Fibroblast of skin of left quadriceps (primary cell): ENCODE measurements at regions not wholly inside any gene's neighbourhood (a gene's known extent, or its start where the extent isn't known, plus 50 kb on each side); places are given as distances from the start of the nearest gene placed in this dataset.

ENCODE experiments used
- DNase-seq, 2 experiments: peaks; one replicate each; pipeline ENCODE4 v3.0.0-alpha.2; 2013; ENCODE audit warnings: low read depth in 2 of 2

DNA sequence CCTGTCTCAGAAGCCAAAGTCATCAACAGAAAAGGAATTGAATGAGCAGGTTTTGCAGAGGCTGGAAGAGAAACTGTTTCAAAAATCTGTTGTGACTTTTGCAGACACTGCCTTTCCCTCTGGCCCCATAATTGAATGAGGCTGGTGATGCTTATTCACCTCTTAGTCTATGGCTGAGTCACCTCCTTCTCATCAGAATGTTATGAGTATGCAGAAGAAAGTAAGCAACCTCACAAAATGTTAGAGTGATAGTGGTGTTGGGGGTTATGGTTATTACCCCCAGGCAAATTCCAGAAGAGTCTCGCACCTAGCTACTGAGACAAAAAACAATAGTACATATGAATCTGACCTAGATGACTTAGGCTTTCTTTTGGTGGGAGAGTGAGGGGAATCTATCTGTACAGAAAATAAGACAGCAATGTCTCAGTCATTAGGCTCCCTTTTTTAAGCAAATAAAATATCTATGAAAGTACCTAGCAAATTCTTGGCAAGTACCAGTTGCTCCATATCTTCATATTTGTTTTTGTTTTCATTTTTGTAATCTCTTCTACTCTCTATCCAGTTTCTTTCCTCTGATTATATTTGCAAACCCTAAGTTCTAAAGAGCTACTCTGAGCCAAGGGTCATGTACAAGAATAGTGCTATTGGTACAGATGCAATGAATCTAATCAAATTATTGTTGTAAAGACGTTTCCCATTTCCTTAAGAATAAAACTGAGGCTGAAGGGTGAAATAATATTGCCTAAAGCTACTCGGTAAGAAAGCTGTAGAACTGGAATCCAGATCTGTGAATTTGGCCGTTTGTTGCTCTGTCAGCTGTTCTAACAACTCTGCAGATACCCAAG lies 498.1 kb upstream of the TNC start:
- DNase-seq: peak; percentile 92

DNA sequence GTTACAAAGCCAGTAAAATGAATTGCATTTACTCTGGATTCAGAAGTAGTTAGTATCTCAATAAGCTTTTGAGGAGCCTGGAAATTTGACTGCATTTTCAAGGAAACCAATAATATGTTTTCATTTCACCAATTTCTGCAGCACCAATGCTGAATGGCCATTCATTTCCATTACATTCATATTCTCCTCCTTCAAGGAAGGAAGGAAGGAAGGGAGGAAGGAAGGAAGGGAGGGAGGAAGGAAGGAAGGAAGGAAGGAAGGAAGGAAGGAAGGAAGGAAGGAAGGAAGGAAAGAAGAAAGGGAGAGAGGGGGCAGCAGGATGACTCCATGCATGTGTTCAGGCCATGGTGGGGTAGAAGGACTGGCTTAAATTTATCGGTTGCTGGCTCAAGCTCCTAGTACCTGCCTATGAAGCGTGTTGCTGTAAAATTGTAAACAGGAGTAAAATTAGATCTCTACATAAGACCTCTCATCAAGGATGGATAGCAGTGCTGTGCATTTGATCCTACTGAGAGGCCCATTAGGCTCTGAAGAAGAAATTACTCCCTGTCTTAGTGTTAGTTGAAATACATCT lies 498.8 kb upstream of the TNC start:
- DNase-seq: no peak

DNA sequence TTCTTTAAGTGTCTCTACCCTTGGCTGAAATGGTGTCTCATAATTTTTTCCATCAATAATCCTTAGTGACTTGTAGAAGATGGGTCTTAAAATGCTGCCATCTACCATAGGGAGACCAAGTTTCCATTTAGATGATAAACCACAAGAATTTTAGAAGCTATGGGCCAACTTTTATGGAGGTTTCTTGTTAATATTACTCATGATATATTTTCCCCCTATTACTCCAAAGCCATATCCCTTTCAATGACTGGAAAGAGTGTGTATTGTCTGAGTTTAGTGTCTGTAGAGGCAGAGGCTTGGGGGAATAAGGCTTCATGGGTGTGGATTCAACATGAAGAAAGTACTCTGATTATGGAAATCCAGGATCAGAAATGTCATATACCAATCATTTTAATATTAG lies 507.3 kb upstream of the TNC start:
- no peak for DNase-seq

DNA sequence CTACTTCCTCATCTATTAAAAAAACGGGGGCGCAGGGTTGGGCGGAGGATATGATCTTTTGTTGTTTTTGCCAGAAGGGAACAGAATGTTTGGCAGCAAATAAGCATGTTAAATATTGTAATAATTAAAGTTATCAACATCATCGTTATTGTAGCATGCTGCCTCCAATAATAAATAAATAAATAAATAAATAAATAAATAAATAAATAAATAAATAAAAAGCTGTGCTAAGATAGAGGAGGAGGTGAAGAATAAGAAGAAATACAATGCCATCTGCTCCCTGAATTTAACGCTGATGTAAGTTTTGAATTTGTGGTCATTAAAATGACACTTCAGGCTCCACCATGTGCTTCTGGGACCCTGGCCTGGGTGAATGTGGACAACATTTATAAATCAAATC lies 508.0 kb upstream of the TNC start:
- DNase-seq: no peak

DNA sequence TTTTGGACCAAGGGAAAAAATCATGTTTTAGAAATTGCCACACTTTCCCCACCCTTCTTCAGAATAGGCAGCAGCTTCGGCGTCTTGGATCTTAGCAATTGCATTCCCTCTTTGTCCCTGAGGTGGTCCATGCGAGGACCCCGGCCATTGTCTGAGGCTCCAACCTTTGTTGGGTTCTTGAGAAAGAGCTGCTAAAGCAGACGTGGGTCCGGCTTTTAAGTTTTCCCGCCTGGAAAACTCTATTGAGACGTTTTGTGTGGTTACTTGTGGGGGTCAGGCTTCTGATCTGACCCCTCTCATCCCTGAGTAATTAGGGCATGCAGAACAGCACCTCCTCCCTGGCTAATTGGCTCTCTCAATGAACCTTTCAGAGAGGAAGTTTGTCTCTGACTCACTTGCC lies 509.6 kb upstream of the TNC start:
- DNase-seq: no peak

DNA sequence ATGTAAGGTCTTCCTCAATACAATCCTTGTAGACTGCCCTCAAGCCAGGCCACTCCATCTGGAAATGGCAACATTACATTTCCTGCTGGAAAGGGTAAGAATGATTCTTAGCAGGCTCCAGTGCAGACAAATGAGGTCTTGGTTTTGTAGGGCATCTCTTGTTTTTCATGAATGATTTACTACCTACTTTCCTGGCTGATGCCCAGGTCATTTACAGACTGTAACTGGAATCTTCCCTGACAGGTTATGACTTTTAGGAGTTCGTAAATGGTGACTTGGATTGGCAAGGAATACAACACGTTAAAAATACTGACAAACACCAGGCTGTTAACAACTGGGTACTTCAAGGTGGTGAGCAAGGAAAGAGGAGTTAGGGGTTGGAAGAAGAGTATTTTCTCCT lies 510.5 kb upstream of the TNC start:
- no peak for DNase-seq

DNA sequence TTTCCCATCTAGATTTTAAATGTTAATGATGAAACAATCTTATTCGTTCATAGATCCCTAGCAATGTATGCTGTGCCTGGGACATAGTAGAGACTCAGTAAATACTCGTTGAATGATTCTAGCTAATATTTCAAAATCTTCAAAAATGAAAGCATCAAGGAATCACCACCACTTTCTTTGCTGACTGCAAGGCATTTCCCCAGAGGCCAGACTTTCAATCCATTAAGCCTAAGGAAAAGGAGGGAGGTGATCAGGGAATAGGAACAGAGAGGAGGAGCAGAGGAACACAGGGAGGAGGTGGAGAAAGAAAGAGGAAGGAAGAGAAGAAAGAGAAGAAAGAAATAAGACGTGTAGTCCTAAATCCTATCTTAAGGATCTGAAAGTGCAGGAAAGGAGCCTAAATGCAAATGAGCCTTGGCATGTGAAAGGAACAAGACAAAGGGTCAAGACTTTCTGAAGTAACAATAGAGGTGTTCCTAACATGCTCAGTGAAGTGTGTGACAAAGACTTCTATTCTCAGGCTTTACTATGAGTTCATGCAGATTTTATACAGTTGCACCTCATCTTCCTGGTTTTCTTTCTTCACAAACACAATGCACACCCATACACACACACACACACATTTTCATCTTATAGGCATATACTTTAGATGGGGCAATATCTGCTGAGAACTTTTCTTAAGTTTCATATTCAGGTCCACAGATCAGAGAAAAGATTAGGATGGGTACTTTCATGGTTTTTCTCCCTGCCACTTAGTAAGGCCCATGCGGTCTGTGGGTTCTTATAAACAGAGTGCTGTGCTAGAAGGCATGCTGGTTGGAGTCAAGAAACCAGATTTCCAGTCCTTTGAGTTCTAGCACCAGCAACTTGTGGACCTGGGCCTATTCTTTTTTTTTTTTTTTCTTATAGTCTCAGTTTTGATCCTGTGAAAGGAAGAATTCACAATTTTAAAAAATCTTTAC lies 512.2 kb upstream of the TNC start:
- no peak for DNase-seq

DNA sequence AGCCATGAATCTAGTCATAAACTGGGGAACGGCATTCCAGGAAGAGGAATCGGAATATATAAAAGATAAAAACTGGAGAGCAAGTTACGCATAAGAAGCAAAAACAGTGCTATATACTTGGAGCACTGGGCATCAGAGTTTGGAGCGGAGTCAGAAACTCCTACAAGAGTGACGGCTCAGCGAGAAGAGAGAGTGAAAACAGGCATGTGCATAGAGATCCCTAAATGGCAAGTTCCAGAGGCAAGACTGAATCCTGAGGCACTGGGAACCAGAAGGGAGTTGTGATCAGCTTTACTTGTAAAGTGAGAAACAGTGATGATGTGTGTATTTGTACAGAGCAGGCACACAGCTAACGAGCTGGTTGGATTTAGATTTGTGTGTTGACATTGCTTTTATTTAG lies 514.4 kb upstream of the TNC start:
- no peak for DNase-seq

DNA sequence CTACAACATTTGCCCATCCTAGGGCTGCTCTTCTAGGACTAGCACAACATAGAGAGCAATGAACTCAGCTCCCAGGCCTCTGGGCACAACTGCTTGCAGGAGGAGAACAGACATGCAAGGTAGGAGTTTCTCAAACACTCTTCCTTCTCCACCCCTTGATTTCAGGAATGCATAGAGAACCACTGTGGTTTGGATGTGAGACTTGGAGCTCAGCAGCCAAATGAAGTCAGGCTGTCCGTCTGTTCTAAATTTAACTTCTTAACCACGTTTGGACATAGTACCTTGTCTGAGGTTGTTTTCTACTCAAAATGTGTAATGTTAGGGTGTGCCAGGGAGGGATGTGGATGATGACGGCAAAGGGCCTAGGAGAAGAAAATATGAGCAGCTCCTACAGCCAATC lies 515.1 kb upstream of the TNC start:
- DNase-seq: peak; percentile 69 to 72

DNA sequence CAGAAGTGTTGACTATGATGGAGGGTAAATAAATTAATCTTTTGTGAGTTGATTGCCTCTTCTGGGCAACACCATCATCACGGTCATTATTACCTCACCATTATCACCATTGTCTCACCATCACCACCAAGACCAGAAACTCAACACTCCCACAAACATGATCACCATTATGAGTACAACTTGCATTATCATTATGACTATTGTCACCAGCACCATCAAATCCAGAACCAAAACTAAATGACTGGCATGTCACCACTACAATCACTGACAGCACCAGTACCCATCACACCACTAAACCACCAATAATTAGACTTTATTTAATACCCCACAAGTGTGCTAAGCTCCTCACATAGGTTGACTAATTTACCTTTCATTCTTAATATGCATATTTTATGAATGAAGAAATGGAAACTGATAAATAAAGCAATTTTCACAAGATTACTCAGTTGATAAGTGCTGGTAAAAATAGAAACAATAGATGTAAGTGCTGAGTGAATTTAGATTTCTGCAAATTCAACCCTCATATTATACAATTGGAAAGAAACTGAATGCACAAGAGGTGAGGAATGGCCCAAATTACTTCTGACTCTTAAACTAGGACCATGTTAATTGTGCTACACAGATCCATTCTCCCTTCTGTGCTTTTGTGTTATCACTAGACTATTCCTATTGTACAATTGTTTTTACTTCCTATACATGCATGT lies 517.8 kb upstream of the PAPPA start:
- no peak for DNase-seq

DNA sequence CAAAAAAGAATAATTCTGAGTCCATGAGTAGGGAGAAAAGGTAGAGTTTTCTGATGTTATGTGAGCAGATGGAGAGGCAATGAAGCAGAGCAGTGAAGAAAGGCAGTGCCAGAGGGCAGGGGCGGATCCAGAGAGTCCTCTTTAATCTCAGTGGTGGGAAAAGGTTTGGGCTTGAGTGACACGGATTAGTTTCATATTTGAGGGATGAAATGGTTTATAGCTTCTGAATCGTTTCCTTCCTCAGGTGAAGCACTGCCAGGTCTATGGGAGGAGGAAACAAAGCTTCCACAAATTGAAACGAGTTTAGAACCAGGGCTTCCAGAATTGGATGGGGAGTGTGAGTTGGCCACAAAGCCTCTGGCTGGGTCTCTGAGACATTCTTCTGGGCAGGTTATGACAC lies 517.0 kb upstream of the PAPPA start:
- no peak for DNase-seq

DNA sequence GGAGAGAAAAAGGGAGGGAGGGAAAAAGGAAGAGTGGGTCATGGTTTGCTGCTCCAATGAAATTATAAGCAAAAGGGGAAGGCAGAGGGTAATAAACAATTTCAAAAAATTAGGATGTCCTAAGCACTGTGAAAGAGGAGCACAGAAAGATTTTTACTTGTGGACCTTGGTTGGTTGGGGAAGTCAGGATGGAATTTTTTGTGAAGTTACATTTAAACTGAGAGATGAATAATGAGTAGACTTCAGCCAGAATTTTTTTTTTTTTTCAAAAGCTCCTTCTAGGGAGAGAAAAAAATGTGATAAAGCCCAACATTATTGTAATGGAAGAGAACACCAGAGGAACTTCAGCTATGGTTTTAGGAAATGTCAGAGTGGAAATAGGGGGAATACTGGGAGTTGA lies 515.9 kb upstream of the PAPPA start:
- no peak for DNase-seq

DNA sequence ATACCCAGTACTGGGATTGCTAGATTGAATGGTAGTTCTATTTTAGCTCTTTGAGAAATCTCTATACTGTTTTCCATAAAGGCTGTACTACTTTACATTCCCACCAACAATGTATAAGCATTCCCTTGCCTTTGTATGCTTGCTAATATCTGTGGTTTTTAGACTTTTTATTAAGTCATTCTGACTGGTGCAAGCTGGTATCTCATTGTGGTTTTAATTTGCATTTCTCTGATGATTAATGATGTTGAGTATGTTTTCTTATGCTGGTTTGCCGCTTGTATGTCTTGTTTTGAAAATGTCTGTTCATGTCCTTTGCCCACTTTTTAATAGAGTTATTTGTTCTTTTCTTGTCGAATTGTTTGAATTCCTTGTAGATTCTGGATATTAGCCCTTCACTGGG lies 512.7 kb upstream of the PAPPA start:
- peak; percentile 80 to 85 for DNase-seq

DNA sequence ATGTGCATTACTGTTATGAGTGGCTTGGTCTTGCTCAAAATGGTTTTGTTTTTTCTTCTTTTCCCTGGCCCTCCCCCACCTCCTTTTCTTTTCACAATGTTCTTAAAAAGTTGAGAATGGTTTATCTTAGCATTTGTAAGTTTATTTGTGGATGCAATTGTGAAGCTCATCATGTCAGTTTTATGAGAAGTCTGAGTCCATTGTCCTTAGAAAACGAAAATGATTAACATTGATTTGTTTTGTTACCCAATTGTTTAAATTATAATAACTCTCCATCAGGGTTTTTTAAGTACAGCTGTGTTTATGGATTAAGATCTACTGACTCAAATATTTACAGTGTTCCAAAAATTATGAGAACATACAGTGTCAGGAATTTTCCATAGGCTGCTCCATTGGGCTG lies 511.3 kb upstream of the PAPPA start:
- no peak for DNase-seq

DNA sequence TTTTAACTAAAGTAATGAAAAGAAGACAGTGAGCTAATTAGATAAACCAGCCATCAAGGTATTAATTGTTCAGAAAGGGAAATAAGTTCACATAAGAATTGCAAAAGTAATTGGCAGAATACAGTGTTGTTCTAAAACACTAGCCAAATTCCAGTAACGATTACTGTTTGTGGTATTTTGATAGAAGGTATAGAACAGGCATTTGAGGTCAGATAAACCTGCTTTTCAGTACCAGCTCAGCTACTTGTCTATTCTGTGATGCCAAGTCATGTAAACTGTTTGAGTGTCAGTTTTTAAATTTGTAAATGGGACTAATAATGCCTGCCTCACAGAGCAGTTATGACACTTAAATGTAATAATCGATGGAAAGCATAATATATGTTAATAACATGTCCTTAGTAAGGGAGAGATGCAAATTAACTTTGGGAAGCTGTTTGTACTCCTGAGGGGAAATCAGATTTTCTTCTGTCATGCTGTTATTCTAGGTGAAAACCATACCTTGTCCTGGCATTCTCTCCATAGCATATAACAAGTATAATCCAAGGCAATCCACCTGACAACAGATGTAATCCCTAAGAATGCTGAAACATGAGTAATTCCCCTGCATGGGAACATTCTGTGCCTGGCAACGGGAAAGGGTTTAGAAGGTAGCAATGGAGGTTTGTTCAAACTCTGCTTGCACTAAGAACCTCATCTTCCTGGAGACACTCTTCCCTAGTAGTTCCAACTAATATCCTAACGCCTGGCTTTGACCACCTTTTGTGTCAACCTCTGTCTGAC lies 509.5 kb upstream of the PAPPA start:
- DNase-seq: no peak

DNA sequence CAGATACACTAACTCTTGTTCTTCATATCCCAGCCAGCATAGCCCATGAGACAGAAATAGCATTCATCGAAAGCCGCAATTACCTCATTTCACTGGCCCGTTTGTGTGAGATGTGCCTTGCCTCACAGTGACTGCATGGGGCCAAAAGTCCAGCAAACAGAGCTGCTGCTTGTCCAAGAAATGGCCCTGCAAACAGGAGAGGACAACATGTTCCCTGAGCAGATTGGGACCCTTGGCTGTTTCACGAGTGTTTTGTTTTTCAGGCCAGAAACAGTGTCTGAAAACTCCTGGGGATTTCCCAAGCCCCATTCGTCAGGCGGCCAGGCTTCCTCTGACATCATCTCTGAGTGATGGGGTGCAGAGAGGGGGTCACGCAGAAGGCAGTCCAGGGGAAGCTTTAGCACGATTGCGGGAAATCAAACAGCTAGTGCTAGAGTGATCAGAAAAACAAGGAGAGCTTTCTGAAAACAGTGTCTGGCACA lies 503.6 kb upstream of the PAPPA start:
- DNase-seq: peak; percentile 64 to 67

DNA sequence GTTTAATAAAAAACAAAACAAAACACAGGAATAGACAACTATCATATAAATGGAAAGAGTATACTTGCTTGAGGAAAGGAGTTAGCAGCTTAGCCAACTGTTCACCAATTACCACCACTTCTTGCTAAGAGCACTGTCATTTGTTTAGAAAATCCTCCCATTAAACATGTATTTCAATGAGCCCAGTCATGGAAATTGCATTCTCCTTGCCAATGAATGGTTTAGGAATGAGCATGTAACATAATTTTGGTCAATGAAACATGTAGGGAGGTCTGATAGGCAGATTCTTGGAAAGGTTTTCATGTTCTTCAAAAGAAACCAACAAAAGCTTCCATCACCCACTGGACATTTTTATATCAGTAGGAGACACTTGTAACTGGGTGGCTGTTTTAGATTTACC lies 502.8 kb upstream of the PAPPA start:
- DNase-seq: peak; percentile 96

DNA sequence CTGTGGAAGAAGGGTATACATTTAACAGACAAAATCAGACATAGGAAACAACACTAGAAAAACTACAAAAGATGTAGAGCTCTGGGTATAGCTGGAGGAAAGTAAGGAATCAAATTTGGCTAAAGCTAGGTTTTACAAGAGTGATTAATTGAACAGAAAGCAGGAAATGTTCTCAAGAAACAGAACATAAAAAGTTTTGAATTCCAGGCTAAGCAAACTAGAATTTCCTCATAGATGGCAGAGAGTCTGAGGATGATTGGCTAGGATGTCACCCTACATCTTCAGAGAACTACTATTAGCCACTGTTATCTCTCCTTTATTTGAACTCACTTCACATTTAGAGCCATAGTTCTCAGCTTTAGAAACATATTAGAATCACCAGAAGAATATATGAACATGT lies 502.1 kb upstream of the PAPPA start:
- no peak for DNase-seq

DNA sequence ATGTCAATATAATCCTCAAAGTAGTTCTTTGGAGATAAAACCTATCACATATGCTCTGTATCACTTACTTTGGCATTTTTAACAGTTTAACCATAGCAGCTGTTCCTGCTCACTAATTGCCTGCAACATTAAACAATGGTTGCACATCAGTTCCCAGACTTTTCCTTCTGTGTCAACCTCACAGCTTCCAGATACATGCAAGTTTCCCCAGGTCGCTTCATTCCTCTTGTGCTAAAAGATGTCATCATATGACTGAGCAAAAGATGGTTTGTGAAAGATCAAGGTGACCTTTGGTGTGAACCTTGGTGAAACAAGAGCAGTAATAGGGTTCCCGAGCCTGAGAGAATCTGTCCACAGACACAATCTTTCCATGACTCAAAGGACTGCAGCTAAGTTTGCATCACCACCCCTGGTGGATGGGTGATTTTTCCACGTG lies 500.4 kb upstream of the PAPPA start:
- DNase-seq: no peak

DNA sequence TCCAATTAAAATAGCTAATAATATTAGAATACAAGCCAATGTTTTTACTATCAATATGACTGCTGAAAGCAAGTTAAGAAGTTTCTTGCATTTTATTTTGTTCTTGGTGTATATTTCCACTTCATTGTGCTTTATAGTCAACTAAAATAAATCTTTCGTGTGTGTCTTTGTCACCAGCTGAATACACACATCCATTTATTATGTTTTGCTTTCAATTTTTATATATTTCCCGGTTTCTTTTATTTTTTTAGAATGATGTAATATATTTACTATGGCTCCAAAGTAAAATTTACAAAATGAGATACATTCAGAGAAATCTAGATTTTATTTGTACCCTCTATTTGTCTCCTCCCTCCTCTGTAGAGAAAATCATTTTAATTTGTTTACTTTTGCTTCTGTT lies 495.9 kb upstream of the PAPPA start:
- no peak for DNase-seq

DNA sequence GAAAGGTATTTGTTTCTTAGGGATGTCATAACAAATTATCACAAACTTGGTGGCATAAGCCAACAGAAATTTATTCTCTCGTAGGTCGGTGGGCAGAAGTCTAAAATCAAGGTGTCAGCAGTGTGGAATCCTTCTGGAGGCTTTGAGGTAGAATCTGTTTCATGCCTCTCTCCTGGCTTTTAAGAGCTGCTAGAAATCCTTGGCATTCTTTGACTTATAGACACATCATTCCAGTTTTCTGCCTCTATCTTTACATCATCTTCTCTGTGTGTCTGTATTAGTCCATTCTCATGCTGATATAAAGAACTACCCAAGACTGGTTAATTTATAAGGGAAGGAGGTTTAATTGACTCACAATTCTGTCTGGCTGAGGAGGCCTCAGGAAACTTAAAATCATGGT lies 488.1 kb upstream of the PAPPA start:
- DNase-seq: no peak
